ENCODE measurements at regions not wholly inside any gene's neighbourhood (a gene's known extent, or its start where the extent isn't known, plus 50 kb on each side); places are given as distances from the start of the nearest gene placed in this dataset.

DNA sequence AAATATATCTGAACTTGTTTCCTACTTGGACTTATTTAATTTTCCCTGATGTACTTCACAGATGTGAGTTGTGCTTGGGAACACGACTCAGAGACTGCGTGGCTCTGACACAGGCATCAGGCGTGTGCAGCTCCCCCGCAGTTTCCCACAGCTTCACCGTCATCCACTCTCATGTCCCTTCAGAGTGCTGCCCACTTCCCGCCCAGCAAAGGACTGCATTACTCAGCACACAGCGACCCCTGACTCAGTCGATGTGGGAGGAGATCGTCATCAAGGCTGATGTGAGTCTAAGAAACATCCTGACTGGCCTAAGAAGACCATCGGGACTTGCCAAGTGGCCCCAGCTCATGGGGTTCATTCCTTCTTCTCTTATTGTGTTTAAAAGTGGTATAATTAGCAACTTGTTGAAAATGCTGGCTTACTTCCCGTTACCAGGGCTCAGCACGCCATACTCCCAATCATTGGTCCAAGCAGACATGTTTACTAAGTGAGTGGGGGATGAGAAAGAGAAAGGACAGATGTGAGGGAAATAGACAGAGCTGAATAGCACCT, 539.4 kb upstream of the JARID2 start:
- no peaks in the 10 kb centered on the region for H3K9me3 ChIP-seq
- DNase-seq: peak; percentile 31 to 39
- H3K27ac ChIP-seq: peak overlapping the region; percentile 58 to 73 (median 71)
- intact Hi-C loops (cut with DNase I; ENCODE audit: low total_unique reads): no loop called here
- H3K27me3 ChIP-seq: no peaks in the 10 kb centered on the region
- in situ Hi-C loops (cut with MboI; ENCODE audit: low sequenced_read_pairs in 4 of 4): no loop called here
- no peak overlapping the region for H3K4me3 ChIP-seq
- TF ChIP-seq, protein P1, sequence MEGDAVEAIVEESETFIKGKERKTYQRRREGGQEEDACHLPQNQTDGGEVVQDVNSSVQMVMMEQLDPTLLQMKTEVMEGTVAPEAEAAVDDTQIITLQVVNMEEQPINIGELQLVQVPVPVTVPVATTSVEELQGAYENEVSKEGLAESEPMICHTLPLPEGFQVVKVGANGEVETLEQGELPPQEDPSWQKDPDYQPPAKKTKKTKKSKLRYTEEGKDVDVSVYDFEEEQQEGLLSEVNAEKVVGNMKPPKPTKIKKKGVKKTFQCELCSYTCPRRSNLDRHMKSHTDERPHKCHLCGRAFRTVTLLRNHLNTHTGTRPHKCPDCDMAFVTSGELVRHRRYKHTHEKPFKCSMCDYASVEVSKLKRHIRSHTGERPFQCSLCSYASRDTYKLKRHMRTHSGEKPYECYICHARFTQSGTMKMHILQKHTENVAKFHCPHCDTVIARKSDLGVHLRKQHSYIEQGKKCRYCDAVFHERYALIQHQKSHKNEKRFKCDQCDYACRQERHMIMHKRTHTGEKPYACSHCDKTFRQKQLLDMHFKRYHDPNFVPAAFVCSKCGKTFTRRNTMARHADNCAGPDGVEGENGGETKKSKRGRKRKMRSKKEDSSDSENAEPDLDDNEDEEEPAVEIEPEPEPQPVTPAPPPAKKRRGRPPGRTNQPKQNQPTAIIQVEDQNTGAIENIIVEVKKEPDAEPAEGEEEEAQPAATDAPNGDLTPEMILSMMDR (IDR thresholded peaks at IDR 0.05 in 4 of 5, conservative IDR thresholded peaks at IDR 0.05 in 1 of 5): no peak
- no peak for TF ChIP-seq POLR2A (IDR thresholded peaks at IDR 0.05)
- peak; percentile 78 to 83 for ATAC-seq
- H3K36me3 ChIP-seq: no peaks in the 10 kb centered on the region
- H3K4me1 ChIP-seq: peaks cover 5 to 25% of the 10 kb centered on the region in 2 donors

DNA sequence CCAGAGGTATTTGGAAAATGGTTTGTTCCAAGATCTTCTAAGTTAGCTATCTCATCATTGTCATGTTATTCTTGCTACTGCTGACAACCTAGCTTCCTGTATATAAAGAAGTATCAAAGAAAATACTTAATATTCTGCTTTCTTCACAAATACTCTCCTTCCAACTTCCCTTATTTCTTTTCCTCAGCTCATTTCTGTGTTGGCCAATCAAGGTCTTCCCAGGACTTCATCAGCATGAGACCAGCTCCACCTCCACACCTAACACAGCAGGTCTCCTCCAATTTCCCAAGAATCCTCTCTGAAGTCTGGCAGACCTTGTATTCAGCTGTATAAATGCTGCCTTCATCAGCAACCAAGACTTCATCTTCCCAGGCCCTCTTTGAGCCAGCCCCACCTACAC, 538.6 kb upstream of the JARID2 start:
- in situ Hi-C loops (cut with MboI; ENCODE audit: low sequenced_read_pairs in 4 of 4) (no loop called here), intact Hi-C loops (cut with DNase I; ENCODE audit: low total_unique reads) (no loop called here)
- H3K27ac ChIP-seq: peak overlapping the region; percentile 58 to 73 (median 71)

DNA sequence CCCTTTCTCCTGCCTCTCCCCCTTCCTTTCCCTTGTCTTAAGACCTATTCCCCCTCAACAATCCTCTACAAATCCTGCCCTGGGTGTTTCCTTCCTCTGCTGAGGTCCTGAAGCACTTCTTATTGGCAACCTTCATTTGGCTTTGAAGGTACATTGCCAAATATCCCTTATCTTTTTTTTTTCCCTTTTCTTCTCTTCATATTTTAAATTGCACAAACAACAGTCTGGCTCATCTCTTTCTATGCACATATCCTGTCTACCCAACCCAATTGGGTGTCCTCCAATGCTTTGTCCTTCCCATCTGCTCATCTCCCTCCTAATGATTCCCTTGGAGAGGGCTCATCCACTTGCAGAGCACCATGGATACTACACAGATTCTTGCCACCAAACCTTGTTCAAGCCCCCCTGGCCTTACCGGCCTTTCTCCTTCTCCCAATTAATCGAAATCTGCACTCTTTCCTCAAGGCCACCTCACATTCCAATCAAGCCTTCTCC, 537.9 kb upstream of the JARID2 start:
- Histone ChIP-seq H3K36me3 (no peaks in the 10 kb centered on the region), H3K4me1 (peaks cover 5 to 30% of the 10 kb centered on the region in 2 donors), H3K9me3 (no peaks in the 10 kb centered on the region), H3K4me3 (no peak overlapping the region), H3K27ac (peak overlapping the region in 1 of 4 donors; percentile 73), H3K27me3 (no peaks in the 10 kb centered on the region)
- TF ChIP-seq POLR2A (IDR thresholded peaks at IDR 0.05): no peak
- TF ChIP-seq, protein P1 (IDR thresholded peaks at IDR 0.05 in 4 of 5, conservative IDR thresholded peaks at IDR 0.05 in 1 of 5): no peak
- DNase-seq (no peak), ATAC-seq (no peak)
- in situ Hi-C loops (cut with MboI; ENCODE audit: low sequenced_read_pairs in 4 of 4) (no loop called here), intact Hi-C loops (cut with DNase I; ENCODE audit: low total_unique reads) (no loop called here)

More for the DNA sequence above, 538.6 kb upstream of the JARID2 start:
- TF ChIP-seq, protein P1 (IDR thresholded peaks at IDR 0.05 in 4 of 5, conservative IDR thresholded peaks at IDR 0.05 in 1 of 5): no peak
- TF ChIP-seq POLR2A (IDR thresholded peaks at IDR 0.05): no peak
- H3K36me3 ChIP-seq: no peaks in the 10 kb centered on the region
- ATAC-seq: no peak
- peaks cover 5 to 25% of the 10 kb centered on the region in 2 donors for H3K4me1 ChIP-seq
- H3K27me3 ChIP-seq: no peaks in the 10 kb centered on the region
- H3K4me3 ChIP-seq: no peak overlapping the region
- DNase-seq: no peak
- H3K9me3 ChIP-seq: no peaks in the 10 kb centered on the region

DNA sequence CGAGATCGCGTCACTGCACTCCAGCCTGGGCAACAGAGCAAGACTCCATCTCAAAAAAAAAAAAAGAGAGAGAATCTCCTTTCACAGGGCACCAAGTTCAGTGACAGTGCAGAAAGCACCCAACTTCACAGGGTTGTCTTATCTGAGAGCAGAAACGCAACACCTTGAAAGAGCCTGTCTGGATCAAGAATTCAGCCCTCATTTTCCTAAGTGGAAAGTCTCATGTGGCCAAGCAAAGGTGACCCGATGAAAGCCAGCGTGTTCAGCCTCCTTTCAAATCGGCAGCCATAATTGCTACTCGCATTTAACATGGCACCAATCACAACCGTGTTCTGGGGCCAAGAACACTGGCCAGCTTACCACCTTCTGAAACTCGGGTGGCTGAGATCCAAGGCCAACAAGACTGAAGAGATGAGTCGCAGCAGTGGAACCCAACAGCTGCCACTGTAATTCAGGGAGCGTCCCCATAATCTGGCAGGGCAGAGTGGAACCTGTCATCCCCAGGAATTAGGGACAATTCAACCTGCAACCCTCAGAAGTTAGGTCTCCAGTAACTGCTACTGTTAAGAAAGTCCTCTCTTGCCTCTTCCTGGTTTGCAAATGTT, 536.7 kb upstream of the JARID2 start:
- TF ChIP-seq, protein P1 (IDR thresholded peaks at IDR 0.05 in 4 of 5, conservative IDR thresholded peaks at IDR 0.05 in 1 of 5): no peak
- TF ChIP-seq POLR2A (IDR thresholded peaks at IDR 0.05): no peak
- no peak overlapping the region for H3K4me3 ChIP-seq
- in situ Hi-C loops (cut with MboI; ENCODE audit: low sequenced_read_pairs in 4 of 4) (no loop called here), intact Hi-C loops (cut with DNase I; ENCODE audit: low total_unique reads) (no loop called here)
- no peaks in the 10 kb centered on the region for H3K9me3 ChIP-seq
- H3K27ac ChIP-seq: no peak overlapping the region
- H3K4me1 ChIP-seq: peaks cover 9 to 37% of the 10 kb centered on the region in 2 donors
- no peak for DNase-seq
- ATAC-seq: no peak
- no peaks in the 10 kb centered on the region for H3K36me3 ChIP-seq
- no peaks in the 10 kb centered on the region for H3K27me3 ChIP-seq
